ENCODE measurements at regions not wholly inside any gene's neighbourhood (a gene's known extent, or its start where the extent isn't known, plus 50 kb on each side); places are given as distances from the start of the nearest gene placed in this dataset.

GRCh38 chr9:88025411-88026117, 51.2 kb upstream of the CDK20 start:
- TF ChIP-seq CTCF (IDR thresholded peaks at IDR 0.05 in 8 of 11, conservative IDR thresholded peaks at IDR 0.05 in 3 of 11) (no peak), POLR2A (IDR thresholded peaks at IDR 0.05) (no peak)
